Stimulated activated CD8-positive, alpha-beta memory T cell treated with anti-CD3 and anti-CD28 coated beads, Interleukin-12 subunit alpha, Interleukin-12 subunit beta, amount 100 ng/mL, for 1 hour (primary cell): ENCODE measurements at regions not wholly inside any gene's neighbourhood (a gene's known extent, or its start where the extent isn't known, plus 50 kb on each side); places are given as distances from the start of the nearest gene placed in this dataset.

Source experiments
- DNase-seq: peaks from one replicate; pipeline ENCODE4 v3.0.0-alpha.2; 2020; ENCODE audit warnings: low read depth

GRCh38 chr14:38762426-38762825 is 340.6 kb downstream of the SEC23A start:
- DNase-seq, result no peak

DNA sequence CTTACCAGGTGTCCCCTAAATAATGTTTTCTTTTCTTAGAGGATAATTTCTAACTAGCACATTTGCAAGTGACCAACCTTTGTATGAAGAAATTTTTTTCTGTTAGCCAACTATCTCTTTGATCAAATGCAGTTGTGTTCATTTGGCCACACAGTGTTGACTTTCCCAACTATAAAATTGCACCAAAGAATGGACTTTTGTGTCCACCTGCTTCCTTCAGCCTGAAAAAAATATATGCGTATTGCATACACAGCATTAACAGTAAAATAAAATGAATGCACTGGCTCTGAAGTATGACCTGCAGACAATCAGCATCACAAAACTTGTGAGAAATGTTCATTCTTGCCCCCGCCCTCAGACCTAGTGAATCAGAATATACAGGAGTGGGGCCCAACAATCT is 342.0 kb downstream of the SEC23A start:
- DNase-seq, result no peak

DNA sequence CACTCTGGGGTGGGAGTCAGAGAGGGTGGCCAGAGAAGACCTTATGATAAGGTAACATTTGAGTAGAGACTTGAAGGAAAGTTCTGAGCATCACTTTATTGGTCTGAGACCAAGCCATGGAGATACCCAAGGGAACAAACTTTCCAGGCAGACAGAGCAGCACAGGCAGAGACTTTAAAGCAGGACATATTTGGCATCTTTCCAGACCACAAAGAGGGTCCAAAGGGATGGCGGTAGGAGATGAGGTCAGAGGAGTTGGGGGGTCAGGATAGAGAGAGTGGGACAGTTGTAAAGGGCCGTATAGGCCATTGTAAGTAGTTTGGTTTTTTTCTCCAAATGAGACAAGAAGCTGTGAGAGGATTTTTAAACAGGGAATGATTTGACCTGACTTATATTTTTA is 344.4 kb downstream of the SEC23A start:
- no peak for DNase-seq

GRCh38 chr14:38755036-38755435 is 348.0 kb downstream of the SEC23A start:
- no peak for DNase-seq

GRCh38 chr14:38752750-38753149 is 350.3 kb downstream of the SEC23A start:
- no peak for DNase-seq

DNA sequence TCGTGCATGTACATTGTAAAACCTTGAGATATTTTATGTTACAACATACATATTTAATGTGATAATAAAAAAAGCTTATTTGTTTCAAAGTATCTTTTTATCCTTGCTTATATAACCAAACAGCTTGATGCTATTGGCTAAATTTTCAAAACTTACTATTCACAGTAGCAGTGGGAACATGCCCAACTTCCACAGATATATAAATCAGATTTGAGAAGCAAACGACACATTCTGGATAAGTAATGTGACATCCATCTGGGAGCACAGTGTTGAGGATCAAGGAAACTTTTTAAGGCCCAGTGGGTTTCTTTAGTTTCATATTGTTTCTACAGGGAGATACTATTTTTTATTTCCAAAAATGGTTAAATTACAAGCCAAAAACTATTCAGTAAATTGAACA is 350.7 kb downstream of the SEC23A start:
- DNase-seq, result no peak

- DNase-seq, result no peak
These were observed 351.6 kb downstream of the SEC23A start for GRCh38 chr14:38751459-38751858.

DNA sequence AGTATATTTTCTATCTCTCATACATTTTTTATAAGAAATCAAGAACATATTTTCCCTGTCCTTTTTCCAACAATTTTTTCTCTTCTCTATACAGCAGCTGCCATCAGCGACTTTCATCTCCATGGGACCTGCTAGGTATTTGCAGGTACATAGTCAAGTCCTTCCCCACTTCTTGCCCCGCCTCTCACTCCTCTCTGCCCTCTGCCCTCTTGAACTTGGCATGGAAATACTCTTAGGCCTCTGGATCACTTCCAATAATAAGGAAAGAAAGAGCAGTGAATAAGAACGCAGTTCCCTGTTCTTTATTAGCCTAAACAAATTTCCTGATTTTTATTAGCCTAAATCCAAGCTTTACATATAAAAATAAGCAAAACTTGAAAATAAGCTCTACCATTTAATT is 353.1 kb downstream of the SEC23A start:
- DNase-seq, result no peak

GRCh38 chr14:38745861-38746260 is 357.2 kb downstream of the SEC23A start:
- DNase-seq, result no peak

- no peak for DNase-seq
These were observed 359.0 kb downstream of the SEC23A start for GRCh38 chr14:38743966-38744584.

DNA sequence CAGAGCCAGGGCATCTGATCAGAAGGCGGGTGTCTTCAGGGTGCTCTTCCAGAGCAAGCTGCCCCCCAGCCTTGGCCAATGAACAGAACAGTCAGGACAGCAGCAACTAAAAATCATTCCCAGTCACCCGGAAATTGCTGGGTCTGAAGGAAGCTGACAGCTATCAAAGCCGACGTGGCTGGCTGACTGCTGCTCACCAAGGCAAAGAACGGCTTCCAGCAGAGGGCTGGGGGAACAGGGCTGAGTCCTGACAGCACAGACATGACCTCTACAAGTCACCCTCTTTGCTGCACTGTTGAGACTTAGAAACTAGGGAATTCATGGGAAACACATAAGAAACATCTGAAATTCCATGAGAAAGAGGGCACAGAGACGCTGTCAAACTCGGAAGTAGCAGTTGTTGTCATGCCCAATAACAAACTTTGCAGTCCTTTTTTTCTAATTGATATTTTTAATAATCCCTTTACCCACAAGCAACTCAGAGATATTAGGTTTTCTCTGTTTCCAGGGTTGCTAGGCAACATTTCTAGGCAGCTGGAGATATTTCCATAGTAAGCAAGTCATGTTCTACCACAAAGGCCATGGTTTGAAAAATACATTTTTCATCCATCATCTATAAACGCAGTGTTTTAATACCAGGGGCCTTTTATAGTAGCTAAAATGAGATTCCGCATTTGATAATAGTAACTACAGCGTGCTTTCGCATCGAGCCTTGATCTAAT is 365.2 kb downstream of the SEC23A start:
- DNase-seq, result no peak

GRCh38 chr14:38735005-38735404 is 368.0 kb downstream of the SEC23A start:
- no peak for DNase-seq

DNA sequence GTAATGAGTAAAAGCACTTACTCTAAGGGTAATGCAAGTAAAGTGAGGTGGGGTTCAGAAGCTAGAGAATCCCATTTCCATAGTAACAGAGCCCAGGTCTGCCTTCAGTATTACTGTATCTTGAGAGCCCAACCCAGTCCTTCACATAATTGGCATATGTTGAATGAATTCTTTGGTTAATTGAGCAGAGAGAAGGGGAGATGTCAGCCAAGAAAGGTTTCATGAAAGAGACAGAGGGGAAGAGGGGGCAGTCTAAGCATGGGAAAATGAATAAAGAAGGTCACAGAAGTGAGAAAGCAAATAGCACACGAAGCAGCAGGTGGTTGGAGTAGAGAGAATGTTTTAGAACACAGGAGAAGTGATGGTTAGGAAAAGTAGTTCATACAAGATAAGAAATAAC is 371.1 kb downstream of the SEC23A start:
- no peak for DNase-seq

GRCh38 chr14:38730420-38730819 is 372.6 kb downstream of the SEC23A start:
- no peak for DNase-seq

DNA sequence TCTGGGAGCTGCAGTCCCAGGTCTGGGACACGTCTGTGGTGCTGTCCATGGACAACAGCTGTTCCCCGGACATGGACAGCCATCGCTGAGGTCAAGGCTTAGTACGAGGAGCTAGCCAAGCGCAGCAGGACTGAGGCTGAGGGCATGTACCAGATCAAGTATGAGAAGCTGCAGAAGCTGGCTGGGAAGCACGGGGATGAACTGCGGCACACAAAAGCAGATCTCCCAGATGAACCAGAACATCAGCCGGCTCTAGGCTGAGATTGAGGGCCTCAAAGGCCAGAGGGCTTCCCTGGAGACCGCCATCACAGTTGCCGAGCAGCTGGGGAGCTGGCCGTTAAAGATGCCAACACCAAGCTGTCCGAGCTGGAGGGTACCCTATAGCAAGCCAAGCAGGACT is 375.3 kb downstream of the SEC23A start:
- DNase-seq, result no peak

GRCh38 chr14:38724621-38725020 is 378.4 kb downstream of the SEC23A start:
- no peak for DNase-seq

- no peak for DNase-seq
These were observed 379.1 kb downstream of the SEC23A start for GRCh38 chr14:38723959-38724358.

GRCh38 chr14:38723277-38723676 is 379.8 kb downstream of the SEC23A start:
- DNase-seq, result no peak

GRCh38 chr14:38721822-38722431 is 381.1 kb downstream of the SEC23A start:
- DNase-seq, result no peak

GRCh38 chr14:38718519-38718918 is 384.5 kb downstream of the SEC23A start:
- no peak for DNase-seq

GRCh38 chr14:38716926-38717325 is 386.1 kb downstream of the SEC23A start:
- no peak for DNase-seq

DNA sequence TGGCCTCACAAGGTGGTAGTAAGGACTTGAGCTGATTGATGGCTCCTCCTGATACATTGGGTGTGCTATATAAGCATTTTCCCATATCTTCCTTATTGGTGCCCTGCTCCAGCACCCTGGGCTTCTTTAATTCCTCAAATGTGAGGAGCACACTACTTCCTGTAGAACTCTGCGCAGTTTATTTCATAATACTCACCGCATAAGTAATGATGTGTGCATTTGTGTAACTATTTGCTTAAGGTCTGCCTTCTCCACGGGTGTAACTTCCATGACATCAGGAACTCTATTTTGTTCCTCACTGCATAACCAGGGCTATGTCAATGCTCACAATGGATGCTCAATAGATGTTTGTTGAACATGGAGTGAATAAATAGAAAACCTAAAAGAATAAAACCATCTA is 392.2 kb downstream of the SEC23A start:
- DNase-seq, result no peak

GRCh38 chr14:38710196-38710595 is 392.8 kb downstream of the SEC23A start:
- no peak for DNase-seq

DNA sequence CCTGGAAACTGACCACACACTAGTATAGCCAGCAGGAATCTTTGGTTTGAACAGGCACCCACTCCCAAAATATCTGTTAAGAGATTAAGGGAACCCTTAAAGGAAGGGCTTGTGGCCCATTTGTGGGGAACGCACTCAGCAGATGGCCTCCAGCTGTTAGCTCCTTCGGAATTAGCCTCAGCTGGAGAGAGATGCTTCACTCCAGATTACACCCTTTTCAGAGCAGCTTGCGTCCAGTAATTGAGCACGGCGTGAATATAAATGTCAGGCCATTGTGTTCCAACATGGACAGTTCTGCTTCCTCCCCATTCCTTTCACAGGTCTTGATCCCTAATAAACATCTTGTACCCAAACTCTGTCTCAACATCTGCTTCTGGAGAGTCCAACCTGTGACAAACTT is 397.8 kb downstream of the SEC23A start:
- no peak for DNase-seq
